HG03280 (cell line): ENCODE measurements at regions not wholly inside any gene's neighbourhood (a gene's known extent, or its start where the extent isn't known, plus 50 kb on each side); places are given as distances from the start of the nearest gene placed in this dataset.
"Not testable (repeated sequence)": the region's sequence is repeated elsewhere in the genome, so short reads cannot be mapped to it uniquely, and the experiment has no call there.

Experiments used
- ATAC-seq: cut with Tn5 transposase; IDR thresholded peaks from one replicate; pipeline ENCODE4 v1.9.1; 2021; ENCODE audit warnings: mild to moderate bottlenecking, moderate library complexity; ENCODE audit not compliant: unreplicated experiment

- no peak for ATAC-seq
Observed at GRCh38 chr1:215023155-215023832, 59.2 kb upstream of the KCNK2 start.

- ATAC-seq, result no peak
Observed at GRCh38 chr1:215028954-215029353, 53.6 kb upstream of the KCNK2 start.

GRCh38 chr1:215030581-215030980, 52.0 kb upstream of the KCNK2 start:
- ATAC-seq, result not testable (repeated sequence)

- ATAC-seq, result no peak
Observed at GRCh38 chr1:215031392-215031791, 51.1 kb upstream of the KCNK2 start.
